GM19468 (cell line): ENCODE measurements at regions not wholly inside any gene's neighbourhood (a gene's known extent, or its start where the extent isn't known, plus 50 kb on each side); places are given as distances from the start of the nearest gene placed in this dataset.
"Not testable (repeated sequence)": the region's sequence is repeated elsewhere in the genome, so short reads cannot be mapped to it uniquely, and the experiment has no call there.

Experiments
- ATAC-seq: cut with Tn5 transposase; IDR thresholded peaks from one replicate; pipeline ENCODE4 v1.9.1; 2021; ENCODE audit warnings: mild to moderate bottlenecking, moderate library complexity, moderate number of reproducible peaks; ENCODE audit not compliant: unreplicated experiment; ENCODE audit errors: extremely low read depth

GRCh38 chrX:50967736-50968135, 57.2 kb downstream of the BMP15 start:
- ATAC-seq = no peak

- ATAC-seq = not testable (repeated sequence)
Observed at GRCh38 chrX:50968871-50969635, 58.5 kb downstream of the BMP15 start.

DNA sequence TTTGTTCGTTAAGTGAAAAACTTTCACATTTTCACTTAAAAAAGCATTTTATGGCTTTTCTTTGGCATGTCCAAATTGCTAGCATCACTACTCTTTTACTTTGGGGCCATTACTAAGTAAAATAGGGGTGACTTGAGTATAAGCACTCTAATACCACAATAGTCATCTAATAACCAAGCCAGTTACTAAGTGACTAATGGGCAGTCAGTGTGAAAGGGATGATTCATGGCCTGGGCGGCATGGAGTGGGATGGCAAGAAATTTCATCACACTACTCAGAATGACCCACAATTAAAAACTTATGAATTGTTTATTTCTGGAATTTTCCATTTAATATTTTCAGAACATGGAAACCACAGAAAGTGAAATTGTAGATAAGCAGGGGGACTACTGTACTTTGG, 60.9 kb downstream of the BMP15 start:
- no peak for ATAC-seq

- no peak for ATAC-seq
Observed at GRCh38 chrX:50973199-50973598, 62.7 kb downstream of the BMP15 start.

DNA sequence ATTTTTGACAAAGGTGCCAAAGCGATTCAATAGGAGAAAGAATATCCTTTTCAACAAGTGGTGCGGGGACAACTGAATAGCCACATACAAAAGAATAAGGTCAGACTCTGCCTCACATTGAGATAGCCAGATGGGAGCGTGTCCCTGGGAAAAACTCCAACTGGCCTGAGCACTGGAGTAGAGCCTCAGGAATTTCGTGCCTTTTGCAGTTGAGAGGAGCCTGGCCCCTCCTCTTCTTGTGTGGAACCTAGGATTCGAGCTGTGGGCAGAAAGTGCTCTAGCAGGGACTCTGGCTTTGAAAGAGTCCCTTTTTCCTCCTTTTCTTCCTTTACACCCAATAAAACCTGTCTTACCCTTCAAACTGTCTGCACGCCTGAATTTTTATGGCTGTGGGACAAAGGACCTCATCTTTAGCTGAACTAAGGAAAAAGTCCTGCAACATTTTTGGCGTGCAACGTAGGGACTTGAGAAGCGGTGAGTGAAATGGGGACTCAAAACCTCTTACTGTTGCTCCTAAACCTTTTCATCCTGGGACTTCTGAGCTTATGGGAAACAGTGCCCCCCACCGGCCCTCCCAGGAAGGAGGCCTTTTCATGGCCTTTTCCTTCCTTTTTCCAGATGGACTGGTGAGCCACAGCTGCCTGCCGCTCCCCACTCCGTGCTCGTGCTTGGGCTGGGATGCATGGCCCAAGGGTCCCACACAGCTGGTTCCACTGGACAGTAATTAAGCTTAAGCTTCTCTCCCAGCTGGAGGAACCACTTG, 68.6 kb downstream of the BMP15 start:
- no peak for ATAC-seq

DNA sequence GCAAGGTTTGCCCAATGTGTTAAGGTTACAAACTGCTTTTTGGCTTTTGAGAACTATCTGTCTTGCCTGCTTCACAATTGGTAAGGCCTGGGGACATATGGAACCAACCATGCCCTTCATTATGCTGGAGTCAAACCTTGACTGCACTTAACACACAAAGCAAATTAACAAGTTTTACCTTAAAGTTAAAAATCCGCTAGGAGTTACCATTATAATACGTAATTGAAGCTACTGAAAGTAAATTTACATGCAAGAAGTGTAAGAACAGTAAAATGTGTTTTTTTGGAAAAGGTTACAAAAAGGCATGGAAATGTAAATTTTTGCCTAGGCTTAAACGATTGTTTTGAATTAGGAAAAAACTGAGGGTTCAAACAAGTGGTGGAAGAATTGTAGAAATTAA, 69.7 kb downstream of the BMP15 start:
- ATAC-seq = no peak

DNA sequence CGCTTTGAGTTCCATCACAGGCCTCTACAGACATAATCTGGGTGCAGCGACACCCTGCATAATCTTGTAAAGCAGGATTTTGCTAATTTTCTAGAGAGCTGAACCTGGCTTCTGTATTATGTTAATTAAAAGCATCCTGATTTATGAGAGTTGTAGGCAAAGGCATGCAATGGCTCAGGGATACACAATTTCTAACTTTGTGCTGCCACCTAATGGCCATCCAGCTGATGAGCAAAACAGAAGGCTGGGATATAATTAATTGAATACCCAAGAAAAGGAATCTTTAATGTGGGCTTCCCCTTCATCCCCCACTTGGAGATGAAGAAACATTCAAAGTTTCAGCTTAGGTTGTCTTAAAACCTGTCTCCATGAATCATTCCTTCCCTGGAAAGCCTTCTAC, 78.1 kb downstream of the BMP15 start:
- no peak for ATAC-seq

DNA sequence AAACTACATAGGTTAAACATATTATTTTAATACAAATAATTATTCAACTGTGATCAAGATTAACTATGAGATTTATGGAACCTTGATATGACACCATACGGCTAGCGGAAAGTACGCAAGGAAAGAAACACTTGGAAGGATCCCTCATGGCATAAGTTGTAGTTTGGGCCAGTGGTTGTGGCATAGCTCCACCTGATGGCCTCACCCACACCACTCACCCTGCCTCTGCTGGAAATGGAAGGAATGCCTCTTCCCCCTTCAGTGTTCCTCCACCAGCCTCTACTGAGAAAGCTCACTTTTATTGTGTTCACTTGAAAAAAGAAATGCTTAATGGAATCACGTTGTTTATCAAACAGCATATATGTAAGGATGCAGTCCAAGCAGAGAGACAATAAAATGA, 86.4 kb downstream of the BMP15 start:
- no peak for ATAC-seq

DNA sequence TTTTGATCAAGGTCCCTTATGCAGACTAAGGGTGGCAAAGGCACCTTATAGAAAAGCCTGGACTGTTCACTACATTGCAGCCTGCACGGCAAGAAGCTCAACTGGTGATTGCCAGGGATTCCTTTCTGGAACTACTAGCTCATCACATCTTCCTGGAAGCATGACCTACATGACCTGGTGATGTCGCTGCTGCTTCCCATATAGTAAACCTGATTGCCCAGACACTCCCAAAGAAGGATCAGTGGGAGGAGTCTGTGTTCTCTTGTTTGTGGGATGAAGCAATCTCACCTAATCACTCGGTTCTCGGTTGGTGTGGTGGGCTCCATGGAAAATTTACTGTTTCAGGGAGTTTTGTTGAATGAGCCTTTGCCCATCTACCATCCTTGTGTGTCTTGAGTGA, 89.8 kb downstream of the BMP15 start:
- ATAC-seq = not testable (repeated sequence)

DNA sequence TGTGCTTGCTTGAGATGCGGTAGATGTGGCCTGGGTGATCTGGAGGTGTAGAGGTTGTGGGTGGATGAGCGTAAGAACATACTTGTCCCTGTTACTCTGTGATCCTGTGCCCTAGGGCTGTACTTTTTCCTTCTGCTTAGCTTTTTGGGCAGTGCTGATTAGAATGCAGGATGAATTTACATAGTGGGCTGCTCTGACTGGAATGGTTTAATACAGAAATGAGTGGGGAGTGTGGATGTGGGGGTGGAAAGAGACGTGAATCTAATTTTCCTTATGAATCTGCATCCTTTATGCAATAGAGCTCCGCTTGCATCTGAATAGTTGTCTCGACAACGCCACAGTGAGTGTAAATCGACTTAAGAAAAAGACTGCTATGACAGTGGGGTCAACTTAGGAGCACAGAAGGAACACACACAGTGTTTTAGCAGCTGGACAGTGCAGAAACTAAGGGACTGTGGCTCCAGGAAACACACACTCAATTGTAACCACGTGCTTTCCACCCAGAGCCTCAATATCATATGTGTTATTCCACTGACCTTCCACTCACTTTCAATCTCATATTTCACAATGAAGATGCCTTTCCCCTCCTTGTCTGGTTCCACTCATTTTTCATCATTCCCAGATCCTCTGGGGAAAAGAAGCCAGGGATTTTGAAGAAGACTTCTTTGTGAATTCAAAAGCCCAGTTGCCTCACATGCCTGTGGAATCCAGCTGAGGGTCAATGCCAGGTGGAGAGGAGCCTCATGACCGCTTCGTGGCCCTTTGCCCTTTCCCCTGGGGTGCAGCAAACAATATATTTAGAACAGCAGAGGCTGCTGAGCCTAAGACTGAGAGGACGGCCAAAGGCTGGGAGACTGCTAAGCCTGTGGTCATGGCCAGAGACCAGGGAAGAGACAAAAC, 91.4 kb downstream of the BMP15 start:
- ATAC-seq = not testable (repeated sequence)

DNA sequence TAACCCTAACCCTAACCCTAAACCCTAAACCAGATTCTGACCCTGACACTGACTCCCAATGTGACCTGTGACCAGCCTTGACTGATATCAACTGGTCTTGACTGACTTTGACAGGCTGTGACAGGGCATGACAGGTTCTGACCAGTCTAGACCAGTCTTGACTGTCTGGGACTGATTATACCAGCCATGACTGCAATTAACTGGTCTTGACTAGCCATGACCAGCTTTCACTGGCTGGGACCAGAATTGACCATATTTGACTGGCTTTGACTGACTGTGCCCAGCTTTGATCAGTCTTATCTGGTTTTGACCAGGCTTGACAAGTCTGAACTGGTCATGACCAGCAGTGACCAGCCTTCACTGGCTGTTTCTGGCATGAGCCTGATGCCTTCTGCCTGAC, 95.5 kb downstream of the BMP15 start:
- no peak for ATAC-seq

- ATAC-seq = peak; percentile 36
Observed at GRCh38 chrX:51024106-51024696, 113.7 kb downstream of the BMP15 start.

DNA sequence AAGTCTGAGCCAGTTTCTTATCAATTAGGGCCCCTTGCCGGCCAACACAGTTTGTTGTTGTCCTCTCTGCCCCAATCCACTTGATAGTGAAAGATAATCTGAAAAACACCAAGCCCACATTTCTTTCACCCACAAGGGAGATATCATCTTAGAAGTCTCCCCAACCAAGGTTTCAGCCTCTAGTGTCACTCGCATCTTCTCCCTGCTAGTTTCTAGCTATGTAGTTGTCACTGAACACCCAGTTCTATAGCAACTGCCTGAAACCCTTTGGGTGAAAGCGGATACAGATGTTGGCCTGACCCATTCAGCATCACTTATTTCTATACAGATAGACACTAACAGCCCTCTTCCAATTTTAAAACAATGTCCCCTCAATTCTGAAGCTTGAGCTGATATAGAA, 116.3 kb downstream of the BMP15 start:
- no peak for ATAC-seq

GRCh38 chrX:51035746-51036145, 125.2 kb downstream of the BMP15 start:
- ATAC-seq = no peak

DNA sequence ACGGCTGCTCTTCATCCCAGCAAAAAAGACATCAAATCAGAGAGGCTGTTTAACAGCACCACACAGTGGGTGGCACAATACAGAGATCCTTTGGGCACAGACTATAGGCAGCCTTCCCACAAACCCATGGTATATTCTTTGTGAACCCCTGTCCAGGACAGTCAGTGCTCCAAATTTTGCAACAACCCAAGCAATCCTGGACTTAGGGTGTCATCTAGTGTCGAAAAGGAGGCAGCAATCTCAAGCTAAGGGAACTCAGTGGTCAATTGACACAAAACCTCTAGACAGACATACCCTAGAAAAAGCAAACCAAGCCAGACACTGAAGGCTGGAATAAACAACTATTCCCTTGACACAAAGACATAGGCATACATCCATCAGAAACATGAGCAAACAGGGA, 137.4 kb downstream of the BMP15 start:
- no peak for ATAC-seq

DNA sequence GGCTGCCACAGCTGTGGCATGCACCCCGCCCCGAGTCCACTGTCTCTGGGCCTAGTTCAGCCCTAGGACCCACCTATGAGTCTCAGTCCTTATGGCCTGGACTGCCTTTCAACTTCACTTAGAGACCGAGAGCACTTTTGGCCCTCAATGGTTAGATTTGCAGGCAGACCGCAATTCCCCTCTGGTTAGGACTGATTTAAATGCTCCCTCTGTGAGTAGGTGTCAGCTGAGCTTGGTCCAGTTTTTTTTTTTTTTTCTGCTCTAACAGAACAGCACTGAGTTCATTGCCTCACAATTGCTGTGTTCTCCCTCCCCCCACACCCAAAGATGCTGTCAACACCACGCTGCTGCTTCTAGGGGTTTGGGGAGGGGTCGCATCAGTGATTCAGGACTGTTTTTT, 143.2 kb downstream of the BMP15 start:
- ATAC-seq = no peak

DNA sequence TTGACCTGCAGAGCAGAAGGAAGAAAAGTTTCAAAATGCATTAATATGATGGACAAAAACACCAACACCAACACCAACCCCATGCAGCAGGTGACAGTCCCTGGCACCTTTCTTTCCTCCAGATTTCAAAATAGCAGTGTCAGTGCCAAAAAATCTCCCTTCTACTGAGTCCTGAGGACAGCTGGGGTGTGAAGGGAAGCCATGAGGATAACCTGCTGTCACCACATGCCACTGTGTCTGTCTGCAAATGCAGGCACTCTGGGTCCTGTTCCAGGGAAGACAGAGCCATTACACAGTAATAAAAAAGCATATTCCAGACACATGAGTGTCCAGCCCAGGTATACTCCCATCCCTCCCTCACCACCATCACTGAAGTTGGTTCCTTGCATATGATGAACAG, 187.5 kb downstream of the BMP15 start:
- ATAC-seq = no peak

DNA sequence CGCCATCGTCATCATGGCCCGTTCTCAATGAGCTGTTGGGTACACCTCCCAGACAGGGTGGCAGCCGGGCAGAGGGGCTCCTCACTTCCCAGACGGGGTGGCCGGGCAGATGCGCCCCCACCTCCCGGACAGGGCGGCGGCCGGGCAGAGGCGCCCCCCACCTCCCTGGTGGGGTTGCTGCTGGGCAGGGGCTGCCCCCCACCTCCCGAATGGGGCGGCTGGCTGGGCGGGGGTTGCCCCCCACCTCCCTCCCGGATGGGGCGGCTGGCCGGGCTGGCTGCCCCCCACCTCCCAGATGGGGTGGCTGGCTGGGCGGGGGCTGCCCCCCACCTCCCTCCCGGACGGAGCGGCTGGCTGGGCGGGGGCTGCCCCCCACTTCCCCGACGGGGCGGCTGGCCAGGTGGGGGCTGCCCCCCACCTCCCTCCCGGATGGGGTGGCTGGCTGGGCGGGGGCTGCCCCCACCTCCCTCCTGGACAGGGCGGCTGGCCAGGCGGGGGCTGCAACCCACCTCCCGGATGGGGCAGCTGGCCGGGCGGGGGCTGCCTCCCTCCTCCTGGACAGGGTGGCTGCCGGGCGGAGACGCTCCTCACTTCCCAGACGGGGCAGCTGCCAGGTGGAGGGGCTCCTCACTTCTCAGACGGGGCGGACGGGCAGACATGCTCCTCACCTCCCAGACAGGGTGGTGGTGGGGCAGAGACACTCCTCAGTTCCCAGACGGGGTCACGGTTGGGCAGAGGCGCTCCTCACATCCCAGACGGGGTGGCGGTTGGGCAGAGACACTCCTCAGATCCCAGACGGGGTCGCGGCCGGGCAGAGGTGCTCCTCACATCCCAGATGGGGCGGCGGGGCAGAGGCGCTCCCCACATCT, 208.8 kb downstream of the BMP15 start:
- not testable (repeated sequence) for ATAC-seq

- ATAC-seq = not testable (repeated sequence)
Observed at GRCh38 chrX:51125743-51126142, 206.9 kb upstream of the NUDT10 start.
